ENCODE measurements at regions not wholly inside any gene's neighbourhood (a gene's known extent, or its start where the extent isn't known, plus 50 kb on each side); places are given as distances from the start of the nearest gene placed in this dataset.

DNA sequence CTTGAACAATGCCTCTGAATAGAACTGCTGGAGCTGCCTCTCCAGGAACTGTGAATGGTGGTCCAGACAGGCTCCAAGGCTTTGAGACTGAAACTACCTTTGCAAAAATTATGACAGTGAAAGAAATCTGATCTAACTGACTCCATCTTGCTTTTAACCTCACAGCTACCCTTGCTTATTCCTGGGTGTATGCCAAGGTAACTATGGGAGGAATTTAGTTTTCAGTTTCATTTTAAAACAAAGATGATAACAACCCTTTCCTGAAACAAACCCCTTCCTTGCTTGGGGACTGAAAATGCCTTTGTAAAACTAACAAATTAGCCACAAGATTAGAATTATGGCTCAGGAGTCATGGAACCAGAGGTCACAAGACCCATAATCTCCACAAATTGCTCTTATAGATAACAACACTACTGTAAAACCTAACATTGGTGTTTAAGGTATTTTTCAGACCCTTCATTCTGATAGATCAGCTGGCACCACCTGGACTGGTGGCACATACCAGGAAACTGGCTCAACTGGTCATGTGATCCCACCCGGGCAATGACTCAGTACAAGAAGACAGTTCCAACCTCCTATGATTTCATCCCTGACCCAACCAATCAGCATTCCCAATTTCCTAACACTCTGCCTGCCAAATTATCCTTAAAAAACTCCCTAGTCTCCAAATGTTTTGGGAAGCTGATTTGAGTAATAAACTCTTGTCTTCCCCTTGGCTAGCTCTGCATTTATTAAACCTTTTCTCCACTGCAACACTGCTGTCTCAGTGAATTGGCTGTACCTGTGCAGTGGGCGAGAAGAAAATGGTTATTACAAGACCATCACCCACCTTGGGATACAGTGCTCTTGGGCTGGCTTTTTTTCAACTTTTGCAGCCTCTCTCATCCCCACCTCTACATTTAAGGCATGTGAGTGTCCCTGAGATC is 608.1 kb downstream of the TYW1 start:
- Histone ChIP-seq H3K4me1 (replicated peaks in 1 of 2) (peaks cover 11 to 15% of the 10 kb centered on the region in 2 donors), H3K4me3 (no peak overlapping the region), H3K27ac (no peak overlapping the region)
- ATAC-seq (replicated peaks in 6 of 8), result no peak
- in situ Hi-C loops (cut with MboI; ENCODE audit: low pct_unique_long_range_greater_than_20kb in 2 of 9, low sequenced_read_pairs in 9 of 9, unreplicated experiment in 9 of 9), result no loop called here
- WGBS, 10 experiments, result 0 to 100% (median 67%) methylated on average over 1 to 2 of the region's 2 CpGs; no CpG with 5 or more reads in 5 of the 10 experiments

DNA sequence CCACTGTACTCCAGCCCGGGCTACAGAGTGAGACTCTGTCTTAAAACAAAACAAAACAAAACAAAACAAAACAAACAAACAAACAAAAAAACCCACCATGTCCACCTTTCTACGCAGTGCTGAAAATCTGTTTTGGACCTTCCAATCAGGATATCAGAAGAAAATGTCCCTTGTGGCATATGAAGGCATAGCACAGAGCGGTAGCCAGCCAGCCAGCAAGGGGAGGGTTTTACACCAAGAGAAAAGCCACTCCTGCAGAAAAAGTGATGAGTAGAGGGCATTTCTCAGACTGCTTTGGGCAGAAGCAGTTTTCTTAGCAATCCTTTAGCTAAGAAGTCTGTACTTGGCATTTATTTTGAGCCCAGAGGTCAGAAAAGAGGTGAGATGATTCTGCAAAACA is 612.2 kb downstream of the TYW1 start:
- in situ Hi-C loops (cut with MboI; ENCODE audit: low pct_unique_long_range_greater_than_20kb in 2 of 9, low sequenced_read_pairs in 9 of 9, unreplicated experiment in 9 of 9), result no loop called here
- WGBS, 10 experiments, result 0 to 100% (median 67%) methylated on average over 1 to 3 of the region's 3 CpGs; no CpG with 5 or more reads in 1 of the 10 experiments
- no peak overlapping the region for H3K27ac ChIP-seq
- no peak overlapping the region for H3K4me3 ChIP-seq
- no peaks in the 10 kb centered on the region for H3K4me1 ChIP-seq (replicated peaks in 1 of 2)
- ATAC-seq (replicated peaks in 6 of 8), result no peak

DNA sequence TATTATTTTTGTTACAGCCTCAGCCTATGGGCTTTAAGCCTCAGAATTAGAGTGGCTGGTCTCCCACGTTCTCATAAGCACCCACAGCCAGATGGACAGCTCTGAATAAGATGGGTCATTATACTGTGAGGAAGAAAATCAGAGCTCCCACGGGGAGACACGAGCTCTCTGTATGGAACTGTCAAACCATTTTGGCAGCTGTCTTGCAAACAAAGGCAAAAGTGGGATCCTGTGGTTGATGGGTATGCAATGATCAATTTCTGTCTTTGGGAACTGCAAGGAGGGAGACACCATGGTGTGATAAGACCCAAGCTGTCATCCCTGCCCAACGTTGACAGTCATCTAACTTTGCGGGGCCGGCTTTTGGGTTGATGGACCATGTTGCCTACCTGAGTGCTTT is 614.3 kb downstream of the TYW1 start:
- 0 to 92% (median 71%) methylated on average over 1 to 5 of the region's 6 CpGs; no CpG with 5 or more reads in 1 of the 10 experiments for WGBS, 10 experiments
- Histone ChIP-seq H3K27ac (no peak overlapping the region), H3K4me1 (replicated peaks in 1 of 2) (no peaks in the 10 kb centered on the region), H3K4me3 (no peak overlapping the region)
- in situ Hi-C loops (cut with MboI; ENCODE audit: low pct_unique_long_range_greater_than_20kb in 2 of 9, low sequenced_read_pairs in 9 of 9, unreplicated experiment in 9 of 9), result no loop called here
- no peak for ATAC-seq (replicated peaks in 6 of 8)

DNA sequence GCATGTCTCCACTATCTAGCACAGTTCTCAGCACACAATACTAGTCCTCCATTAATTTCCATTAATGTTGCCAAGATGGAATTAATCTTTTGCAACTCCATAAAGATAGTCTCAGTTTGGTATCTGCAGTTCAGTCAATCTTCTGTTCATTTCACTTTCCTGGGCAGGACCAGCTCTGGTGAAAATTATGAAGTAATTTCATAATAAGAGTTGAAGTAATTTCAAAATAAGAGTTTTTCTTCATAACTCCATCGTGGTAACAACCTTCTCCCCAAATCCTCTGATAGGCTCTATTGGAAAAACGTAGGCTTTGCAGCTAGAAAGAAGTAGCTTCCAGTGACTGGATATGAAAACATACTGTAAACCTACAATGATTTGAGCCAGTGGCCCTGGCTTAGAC is 618.2 kb downstream of the TYW1 start:
- no peak overlapping the region for H3K27ac ChIP-seq
- WGBS, 10 experiments, result 0 to 80% (median 50%) methylated on average over 1 to 2 of the region's 2 CpGs; no CpG with 5 or more reads in 1 of the 10 experiments
- H3K4me1 ChIP-seq (replicated peaks in 1 of 2), result peaks cover 10 to 13% of the 10 kb centered on the region in 2 donors
- H3K4me3 ChIP-seq, result no peak overlapping the region
- ATAC-seq (replicated peaks in 6 of 8), result no peak
- in situ Hi-C loops (cut with MboI; ENCODE audit: low pct_unique_long_range_greater_than_20kb in 2 of 9, low sequenced_read_pairs in 9 of 9, unreplicated experiment in 9 of 9), result no loop called here

DNA sequence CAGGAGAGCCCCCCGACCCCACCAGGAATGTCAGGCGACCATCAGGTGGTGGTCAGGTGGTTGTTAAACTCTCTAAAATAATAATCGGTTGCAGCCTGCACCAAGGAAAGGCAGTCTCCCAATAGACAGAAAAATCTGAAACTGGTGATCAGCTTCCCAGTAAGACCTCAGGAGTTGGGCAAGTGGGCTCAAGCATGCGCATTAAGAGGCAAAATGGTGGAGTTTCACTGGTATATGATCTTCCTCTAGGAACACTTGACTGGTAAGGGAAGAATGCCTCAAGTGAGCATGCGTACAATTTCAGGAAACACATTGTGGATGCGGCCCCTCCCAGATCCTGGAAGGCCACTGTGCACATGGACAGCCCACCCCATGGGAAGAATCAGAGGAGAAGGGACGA is 619.9 kb downstream of the TYW1 start:
- in situ Hi-C loops (cut with MboI; ENCODE audit: low pct_unique_long_range_greater_than_20kb in 2 of 9, low sequenced_read_pairs in 9 of 9, unreplicated experiment in 9 of 9), result no loop called here
- 6 to 100% (median 69%) methylated on average over 1 to 7 of the region's 7 CpGs; no CpG with 5 or more reads in 2 of the 10 experiments for WGBS, 10 experiments
- no peak overlapping the region for H3K27ac ChIP-seq
- no peak overlapping the region for H3K4me3 ChIP-seq
- no peak for ATAC-seq (replicated peaks in 6 of 8)
- H3K4me1 ChIP-seq (replicated peaks in 1 of 2), result peaks cover 10 to 13% of the 10 kb centered on the region in 2 donors

DNA sequence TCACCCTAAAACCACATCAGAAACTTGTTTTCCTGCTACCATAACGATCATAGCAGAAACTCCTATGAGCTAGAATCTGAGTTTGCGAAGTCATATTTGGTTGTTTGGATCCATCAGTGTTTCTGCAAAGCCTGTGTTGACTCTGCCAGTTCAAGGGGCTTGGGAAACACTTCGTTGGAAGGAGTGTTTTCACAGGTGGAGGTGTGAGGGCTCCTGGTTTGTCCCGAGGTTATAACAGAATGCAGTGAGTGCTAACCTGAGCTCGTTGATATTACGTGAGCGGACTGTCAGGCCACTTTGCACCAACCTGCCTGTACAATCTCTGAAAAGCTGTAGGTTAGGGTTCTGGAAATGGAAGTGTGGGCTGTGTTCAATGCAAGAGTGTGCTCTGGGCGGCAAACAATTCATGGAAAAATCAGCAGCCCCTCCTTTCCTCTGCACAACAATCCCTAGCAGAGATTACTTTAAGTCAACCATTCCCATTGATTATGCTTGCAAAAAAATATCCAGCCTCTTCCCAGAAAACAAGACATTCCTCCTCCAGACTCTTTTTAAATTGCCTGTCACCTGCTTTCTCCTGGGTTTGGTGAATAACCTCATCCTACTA is 622.0 kb downstream of the TYW1 start:
- Histone ChIP-seq H3K4me3 (no peak overlapping the region), H3K27ac (peak overlapping the region; percentile 1 to 51), H3K4me1 (replicated peaks in 1 of 2) (peaks cover 10 to 13% of the 10 kb centered on the region in 2 donors)
- peak in 4 of 8 experiments; percentile 33 to 51 (median 49) for ATAC-seq (replicated peaks in 6 of 8)
- WGBS, 10 experiments, result 14 to 97% (median 63%) methylated on average over 1 to 8 of the region's 8 CpGs
- in situ Hi-C loops (cut with MboI; ENCODE audit: low pct_unique_long_range_greater_than_20kb in 2 of 9, low sequenced_read_pairs in 9 of 9, unreplicated experiment in 9 of 9), result no loop called here

DNA sequence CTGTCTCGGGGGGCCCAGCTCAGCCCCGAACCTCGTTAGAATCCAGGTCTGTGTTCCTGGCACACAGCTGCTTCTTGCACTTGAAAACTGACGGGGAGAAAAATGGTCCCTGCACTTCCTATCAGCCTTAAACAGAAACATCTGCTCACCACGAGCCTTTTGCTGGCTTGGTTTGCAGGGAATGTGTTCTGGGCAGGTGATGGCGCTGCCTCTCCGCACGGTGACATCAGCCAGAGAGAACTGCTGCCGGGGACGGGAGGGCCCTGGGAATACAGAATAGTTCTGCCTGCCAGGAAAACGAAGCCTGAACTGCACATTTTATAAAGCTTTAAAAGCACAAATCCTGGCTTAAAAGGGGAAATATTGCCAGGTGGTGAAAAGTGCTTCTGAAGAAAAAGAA is 622.5 kb downstream of the TYW1 start:
- 0 to 53% (median 14%) methylated on average over 3 to 9 of the region's 11 CpGs; no CpG with 5 or more reads in 2 of the 10 experiments for WGBS, 10 experiments
- Histone ChIP-seq H3K27ac (peak overlapping the region in 1 of 2 donors; percentile 51), H3K4me1 (replicated peaks in 1 of 2) (peaks cover 10 to 13% of the 10 kb centered on the region in 2 donors), H3K4me3 (no peak overlapping the region)
- ATAC-seq (replicated peaks in 6 of 8), result peak in 5 of 8 experiments; percentile 35 to 100 (median 99)
- in situ Hi-C loops (cut with MboI; ENCODE audit: low pct_unique_long_range_greater_than_20kb in 2 of 9, low sequenced_read_pairs in 9 of 9, unreplicated experiment in 9 of 9), result no loop called here

DNA sequence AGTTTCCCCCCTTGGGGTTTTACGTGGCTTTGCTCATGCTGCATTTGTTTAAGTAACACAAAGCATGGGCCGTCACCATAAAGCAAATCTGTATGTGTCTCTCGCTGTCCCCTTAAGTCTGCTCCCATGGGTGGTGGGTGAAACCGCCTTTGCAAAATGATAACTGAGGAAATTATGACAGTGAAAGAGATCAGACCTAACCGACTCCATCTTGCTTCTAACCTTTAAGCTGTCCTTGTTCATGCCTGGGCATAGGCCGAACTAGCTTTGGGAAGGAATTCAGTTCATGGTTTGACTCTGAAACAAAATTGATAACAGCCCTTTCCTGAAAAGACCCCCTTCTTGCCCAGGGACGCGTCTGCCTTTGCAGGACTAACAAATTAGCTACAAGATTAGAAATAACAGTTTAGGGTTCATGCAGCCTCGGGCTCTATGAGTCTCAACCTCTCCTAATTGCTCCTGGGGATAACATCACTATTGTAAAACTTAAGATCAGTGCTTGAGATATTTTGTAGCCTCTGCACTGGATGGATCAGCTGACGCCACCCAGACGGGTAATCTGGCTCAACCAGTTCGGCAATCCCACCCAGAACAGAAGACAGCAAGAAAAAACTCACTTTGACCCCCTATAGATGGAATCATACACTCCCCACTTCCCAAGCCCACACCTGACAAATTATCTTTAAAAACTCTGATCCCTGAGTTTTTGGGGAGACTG is 623.7 kb downstream of the TYW1 start:
- 20 to 96% (median 80%) methylated on average over 1 to 12 of the region's 12 CpGs; no CpG with 5 or more reads in 2 of the 10 experiments for WGBS, 10 experiments
- in situ Hi-C loops (cut with MboI; ENCODE audit: low pct_unique_long_range_greater_than_20kb in 2 of 9, low sequenced_read_pairs in 9 of 9, unreplicated experiment in 9 of 9), result no loop called here
- ATAC-seq (replicated peaks in 6 of 8), result no peak
- Histone ChIP-seq H3K4me3 (no peak overlapping the region), H3K4me1 (replicated peaks in 1 of 2) (peaks cover 11 to 13% of the 10 kb centered on the region in 2 donors), H3K27ac (no peak overlapping the region)

DNA sequence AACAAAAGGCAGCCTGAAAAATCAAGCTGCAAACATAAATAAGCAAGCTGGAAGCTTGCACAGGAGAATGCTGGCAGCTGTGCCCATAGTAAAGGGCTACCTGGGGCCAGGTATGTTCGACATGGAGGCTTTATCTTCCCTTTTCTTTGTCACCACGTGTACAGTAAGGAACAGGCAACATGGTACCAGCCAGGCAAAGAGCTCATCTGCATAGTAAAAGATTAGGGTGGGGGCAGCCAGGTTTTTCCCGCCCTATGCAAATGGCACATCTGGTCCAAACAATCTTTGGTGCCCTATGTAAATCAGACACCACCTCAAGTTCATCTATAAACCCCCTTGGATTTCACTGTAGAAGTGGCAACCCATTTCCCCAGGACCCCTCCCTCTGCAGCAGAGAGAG is 625.1 kb downstream of the TYW1 start:
- peaks cover 13 to 16% of the 10 kb centered on the region in 2 donors for H3K4me1 ChIP-seq (replicated peaks in 1 of 2)
- in situ Hi-C loops (cut with MboI; ENCODE audit: low pct_unique_long_range_greater_than_20kb in 2 of 9, low sequenced_read_pairs in 9 of 9, unreplicated experiment in 9 of 9), result no loop called here
- no peak for ATAC-seq (replicated peaks in 6 of 8)
- no peak overlapping the region for H3K4me3 ChIP-seq
- H3K27ac ChIP-seq, result no peak overlapping the region
- WGBS, 10 experiments, result 0 to 100% (median 17%) methylated on average over 1 to 3 of the region's 3 CpGs; no CpG with 5 or more reads in 4 of the 10 experiments

DNA sequence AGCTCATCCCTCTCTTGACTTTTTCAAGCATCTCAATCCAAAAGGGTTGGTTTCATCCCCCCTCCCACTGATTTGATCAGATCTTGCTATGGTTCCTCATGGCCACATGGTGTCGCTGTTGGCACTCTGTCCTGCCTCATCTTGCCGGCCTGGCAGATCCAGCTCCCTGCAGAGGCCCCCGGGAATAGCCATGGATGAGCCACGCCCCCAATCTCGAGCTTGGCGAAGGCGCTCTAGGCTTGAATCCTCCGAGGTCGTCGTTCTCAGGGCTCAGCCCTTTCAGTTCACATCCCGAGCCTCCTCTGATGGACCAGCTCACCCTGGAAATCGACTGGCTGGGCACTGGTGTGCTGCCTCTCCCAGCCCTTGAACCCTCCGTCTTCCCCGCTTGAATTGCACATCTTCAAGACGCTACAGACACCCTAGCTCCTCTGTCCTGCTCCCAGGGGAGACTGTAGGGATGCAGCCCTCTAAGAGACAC is 628.7 kb downstream of the TYW1 start:
- in situ Hi-C loops (cut with MboI; ENCODE audit: low pct_unique_long_range_greater_than_20kb in 2 of 9, low sequenced_read_pairs in 9 of 9, unreplicated experiment in 9 of 9), result no loop called here
- Histone ChIP-seq H3K27ac (peak overlapping the region in 1 of 2 donors; percentile 37), H3K4me1 (replicated peaks in 1 of 2) (peaks cover 3 to 8% of the 10 kb centered on the region in 2 donors), H3K4me3 (peak overlapping the region; percentile 1 to 24 (median 14))
- ATAC-seq (replicated peaks in 6 of 8), result peak; percentile 53 to 100 (median 96)
- 0 to 24% (median 7%) methylated on average over 2 to 11 of the region's 15 CpGs; no CpG with 5 or more reads in 3 of the 10 experiments for WGBS, 10 experiments

DNA sequence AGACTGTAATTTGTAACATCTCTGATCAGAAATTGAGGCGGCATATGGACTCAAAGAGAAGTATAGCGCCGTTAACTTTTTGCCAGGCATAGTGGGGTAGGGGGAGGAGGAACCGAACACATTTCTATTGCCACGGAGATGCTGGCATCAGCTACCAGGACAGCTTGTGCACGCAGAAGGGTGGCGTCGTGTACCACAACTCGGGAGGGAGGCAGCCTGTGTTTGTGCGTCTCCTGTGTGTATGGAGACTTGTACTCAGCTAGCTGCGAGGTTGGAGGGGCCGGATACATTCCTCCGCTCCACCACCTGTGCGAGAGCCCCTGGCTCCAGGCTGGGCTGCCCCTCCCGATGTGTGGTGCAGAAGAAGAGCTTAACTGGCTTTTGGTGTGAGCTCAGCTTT is 634.8 kb downstream of the TYW1 start:
- Histone ChIP-seq H3K4me3 (no peak overlapping the region), H3K27ac (no peak overlapping the region), H3K4me1 (replicated peaks in 1 of 2) (peaks cover 13 to 14% of the 10 kb centered on the region in 2 donors)
- in situ Hi-C loops (cut with MboI; ENCODE audit: low pct_unique_long_range_greater_than_20kb in 2 of 9, low sequenced_read_pairs in 9 of 9, unreplicated experiment in 9 of 9), result no loop called here
- WGBS, 10 experiments, result 0 to 100% (median 69%) methylated on average over 1 to 8 of the region's 15 CpGs; no CpG with 5 or more reads in 1 of the 10 experiments
- peak in 1 of 8 experiments; percentile 7 for ATAC-seq (replicated peaks in 6 of 8)

DNA sequence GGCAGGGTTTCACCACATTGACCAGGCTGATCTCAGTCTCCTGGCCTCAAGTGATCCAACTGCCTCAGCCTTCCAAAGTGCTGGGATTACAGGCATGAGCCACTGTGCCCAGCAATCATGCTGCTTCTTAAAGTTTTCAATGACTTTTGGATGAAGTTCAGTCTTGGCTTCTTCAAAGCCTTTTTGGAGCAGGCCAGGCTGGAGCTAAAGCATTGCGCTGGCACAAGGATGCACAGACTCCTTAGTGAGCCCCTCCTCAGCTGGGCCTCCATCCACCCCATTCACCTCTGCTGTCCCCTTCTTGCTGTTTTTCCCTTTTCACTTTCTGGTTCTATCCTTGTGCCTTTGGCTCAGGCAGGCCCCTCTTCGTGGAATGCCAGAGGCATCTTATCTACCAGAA is 638.6 kb downstream of the TYW1 start:
- Histone ChIP-seq H3K27ac (no peak overlapping the region), H3K4me3 (no peak overlapping the region), H3K4me1 (replicated peaks in 1 of 2) (peaks cover 11 to 12% of the 10 kb centered on the region in 2 donors)
- in situ Hi-C loops (cut with MboI; ENCODE audit: low pct_unique_long_range_greater_than_20kb in 2 of 9, low sequenced_read_pairs in 9 of 9, unreplicated experiment in 9 of 9), result no loop called here
- 0 to 100% (median 58%) methylated on average over 1 to 2 of the region's 2 CpGs; no CpG with 5 or more reads in 1 of the 10 experiments for WGBS, 10 experiments
- ATAC-seq (replicated peaks in 6 of 8), result no peak

Data from motor neuron (in vitro differentiated cells).